ENCODE measurements at regions not wholly inside any gene's neighbourhood (a gene's known extent, or its start where the extent isn't known, plus 50 kb on each side); places are given as distances from the start of the nearest gene placed in this dataset.

DNA sequence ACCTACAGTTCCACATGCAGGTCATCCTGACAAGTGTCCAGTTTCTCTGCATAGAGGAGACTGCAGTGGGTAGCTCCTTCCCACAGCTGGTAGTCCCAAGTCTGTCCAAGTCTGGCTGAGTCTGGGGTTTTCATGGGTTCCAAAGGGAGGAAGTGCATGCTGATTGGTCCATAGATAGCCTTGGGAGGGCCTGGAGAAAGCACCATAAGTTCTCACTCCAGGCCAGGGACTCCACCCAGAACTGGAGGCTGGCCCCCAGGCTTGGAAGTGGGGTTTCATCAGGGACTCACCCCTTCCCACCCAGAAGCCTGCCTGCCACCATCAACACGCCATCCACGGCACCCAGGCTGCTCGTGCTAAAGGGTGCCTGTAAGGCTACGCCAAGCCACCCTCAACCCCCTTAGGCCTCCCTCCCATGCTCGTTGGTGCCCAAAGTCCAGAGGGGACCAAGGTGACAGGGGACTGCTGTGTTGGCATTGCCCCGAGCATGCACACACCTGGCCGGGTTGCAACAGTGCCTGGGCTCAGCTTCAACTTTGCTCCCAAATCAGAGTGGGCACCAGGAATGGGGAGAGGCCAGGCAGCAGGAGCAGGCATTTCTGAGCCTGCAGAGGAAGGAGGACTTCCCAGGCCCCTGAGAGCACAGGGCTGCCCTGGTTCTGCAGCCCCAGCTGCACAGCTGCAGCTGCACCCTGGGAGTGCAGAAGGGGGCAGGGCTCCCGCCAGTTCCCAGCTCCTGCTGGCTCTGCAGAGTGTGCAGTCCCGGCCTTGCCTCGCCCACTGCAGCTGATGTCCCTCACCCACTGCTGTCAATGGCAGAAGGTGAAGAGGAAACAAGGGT lies 116.5 kb upstream of the MAP2 start:
- TF ChIP-seq, protein P1, sequence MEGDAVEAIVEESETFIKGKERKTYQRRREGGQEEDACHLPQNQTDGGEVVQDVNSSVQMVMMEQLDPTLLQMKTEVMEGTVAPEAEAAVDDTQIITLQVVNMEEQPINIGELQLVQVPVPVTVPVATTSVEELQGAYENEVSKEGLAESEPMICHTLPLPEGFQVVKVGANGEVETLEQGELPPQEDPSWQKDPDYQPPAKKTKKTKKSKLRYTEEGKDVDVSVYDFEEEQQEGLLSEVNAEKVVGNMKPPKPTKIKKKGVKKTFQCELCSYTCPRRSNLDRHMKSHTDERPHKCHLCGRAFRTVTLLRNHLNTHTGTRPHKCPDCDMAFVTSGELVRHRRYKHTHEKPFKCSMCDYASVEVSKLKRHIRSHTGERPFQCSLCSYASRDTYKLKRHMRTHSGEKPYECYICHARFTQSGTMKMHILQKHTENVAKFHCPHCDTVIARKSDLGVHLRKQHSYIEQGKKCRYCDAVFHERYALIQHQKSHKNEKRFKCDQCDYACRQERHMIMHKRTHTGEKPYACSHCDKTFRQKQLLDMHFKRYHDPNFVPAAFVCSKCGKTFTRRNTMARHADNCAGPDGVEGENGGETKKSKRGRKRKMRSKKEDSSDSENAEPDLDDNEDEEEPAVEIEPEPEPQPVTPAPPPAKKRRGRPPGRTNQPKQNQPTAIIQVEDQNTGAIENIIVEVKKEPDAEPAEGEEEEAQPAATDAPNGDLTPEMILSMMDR (IDR thresholded peaks at IDR 0.05; ENCODE audit: borderline replicate concordance, extremely low read depth, low read length, poor library complexity, severe bottlenecking): no peak
- no peak for TF ChIP-seq EZH2 (IDR thresholded peaks at IDR 0.05; ENCODE audit: borderline replicate concordance, low read depth, low read length, severe bottlenecking)

All from DND-41 (cell line).